ENCODE measurements at regions not wholly inside any gene's neighbourhood (a gene's known extent, or its start where the extent isn't known, plus 50 kb on each side); places are given as distances from the start of the nearest gene placed in this dataset.
A peak's percentile ranks its signal among the peaks of the same experiment; 100 is the strongest.
"Not testable (repeated sequence)": the region's sequence is repeated elsewhere in the genome, so short reads cannot be mapped to it uniquely, and the experiment has no call there.

GRCh38 chr5:23994581-23995370 is 487.4 kb downstream of the PRDM9 start:
- DNase-seq, result no peak

- no peak for DNase-seq
Observed at GRCh38 chr5:23996525-23996924, 489.1 kb downstream of the PRDM9 start.

- no peak for DNase-seq
Observed at GRCh38 chr5:24005384-24005783, 498.0 kb downstream of the PRDM9 start.

GRCh38 chr5:24017710-24018109 is 510.3 kb downstream of the PRDM9 start:
- not testable (repeated sequence) for DNase-seq

DNA sequence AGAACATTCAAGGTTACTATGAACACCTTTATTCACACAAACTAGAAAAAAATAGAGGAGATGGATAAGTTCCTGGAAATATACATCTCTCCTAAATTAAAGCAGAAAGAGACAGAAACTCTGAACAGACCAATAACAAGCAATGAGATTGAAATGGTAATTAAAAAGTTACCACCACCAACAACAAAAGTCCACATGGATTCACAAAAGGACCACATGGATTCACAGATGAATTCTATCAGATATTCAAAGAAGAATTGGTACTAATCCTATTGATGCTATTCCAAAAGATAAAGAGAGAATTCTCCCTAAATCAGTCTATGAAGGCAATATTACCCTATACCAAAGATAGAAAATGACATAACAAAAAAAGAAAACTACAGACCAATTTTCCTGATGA is 518.9 kb downstream of the PRDM9 start:
- no peak for DNase-seq

DNA sequence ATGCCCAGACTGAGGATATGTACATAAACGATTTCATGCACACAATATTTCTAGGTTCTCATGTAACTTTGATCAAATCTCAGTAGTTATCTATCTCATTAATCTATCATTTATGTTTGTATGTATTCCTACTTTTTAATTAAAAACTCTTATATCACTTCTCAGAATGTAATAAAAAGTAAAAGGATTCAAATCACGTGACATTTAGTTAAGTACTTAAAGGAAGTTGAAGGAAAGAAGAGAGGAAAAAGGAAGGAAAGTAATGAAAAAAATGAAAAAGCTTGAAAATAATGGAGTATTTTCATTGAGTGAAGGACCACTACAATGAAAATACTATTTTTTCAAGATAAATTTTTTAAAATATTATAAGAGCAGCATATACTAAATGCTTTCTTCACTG is 535.3 kb downstream of the PRDM9 start:
- DNase-seq, result no peak

DNA sequence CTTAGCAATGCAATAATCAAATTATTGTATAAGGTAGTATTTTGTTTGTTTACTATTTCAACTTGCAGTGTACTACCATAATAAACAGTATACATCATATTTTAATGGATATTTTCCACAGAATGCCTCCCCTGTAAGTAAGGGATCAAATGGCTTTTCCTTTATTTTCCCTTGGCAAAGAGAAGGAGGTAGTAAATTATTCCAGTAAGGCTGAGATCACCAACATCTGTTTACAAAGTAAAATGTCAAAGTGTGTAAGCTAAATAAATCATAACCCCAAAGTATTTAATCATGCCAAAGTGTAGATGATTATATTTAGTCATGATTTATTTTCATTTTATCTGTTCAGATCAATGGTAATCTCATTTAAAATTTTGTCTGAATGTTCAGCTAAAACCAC is 537.6 kb downstream of the PRDM9 start:
- no peak for DNase-seq

GRCh38 chr5:24053737-24054136 is 546.3 kb downstream of the PRDM9 start:
- no peak for DNase-seq

GRCh38 chr5:24059006-24059405 is 551.6 kb downstream of the PRDM9 start:
- no peak for DNase-seq

DNA sequence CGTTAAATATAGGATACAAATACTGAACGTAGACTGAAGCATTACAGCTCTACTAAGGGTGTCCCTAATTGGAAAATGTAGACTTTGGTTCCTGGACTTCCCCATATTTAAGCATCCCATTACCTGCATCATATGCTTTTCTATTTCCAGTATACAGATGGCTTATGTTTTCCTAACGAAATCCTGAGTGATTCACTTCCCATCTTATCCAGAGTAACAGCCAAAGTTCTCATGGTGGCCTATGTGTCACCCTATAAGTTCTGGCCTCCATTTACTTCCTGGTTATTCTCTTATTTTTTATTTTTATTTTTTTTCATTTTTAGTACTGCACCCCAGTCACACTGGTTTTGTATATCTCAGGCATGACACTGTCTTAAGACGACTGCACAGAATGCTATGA is 552.3 kb downstream of the PRDM9 start:
- no peak for DNase-seq

DNA sequence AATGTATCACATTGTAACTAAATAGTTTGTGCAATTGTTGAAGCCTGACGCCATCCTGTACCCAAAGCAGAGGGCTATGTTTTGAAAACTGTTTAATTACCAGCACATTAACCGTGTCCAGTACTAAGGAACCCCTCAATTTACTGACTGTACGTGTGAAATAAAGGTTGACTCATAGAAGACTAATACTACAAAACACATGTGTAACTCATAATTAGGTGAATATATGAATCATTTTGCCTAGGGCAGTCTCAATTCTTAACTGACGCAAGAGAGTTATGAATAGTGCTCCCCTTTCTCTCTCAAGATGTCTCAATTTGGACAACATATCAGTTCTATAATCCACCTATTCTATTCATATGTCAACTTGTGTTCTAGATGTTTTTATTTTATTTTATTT is 558.4 kb downstream of the PRDM9 start:
- no peak for DNase-seq

- no peak for DNase-seq
Observed at GRCh38 chr5:24067208-24067607, 559.8 kb downstream of the PRDM9 start.

DNA sequence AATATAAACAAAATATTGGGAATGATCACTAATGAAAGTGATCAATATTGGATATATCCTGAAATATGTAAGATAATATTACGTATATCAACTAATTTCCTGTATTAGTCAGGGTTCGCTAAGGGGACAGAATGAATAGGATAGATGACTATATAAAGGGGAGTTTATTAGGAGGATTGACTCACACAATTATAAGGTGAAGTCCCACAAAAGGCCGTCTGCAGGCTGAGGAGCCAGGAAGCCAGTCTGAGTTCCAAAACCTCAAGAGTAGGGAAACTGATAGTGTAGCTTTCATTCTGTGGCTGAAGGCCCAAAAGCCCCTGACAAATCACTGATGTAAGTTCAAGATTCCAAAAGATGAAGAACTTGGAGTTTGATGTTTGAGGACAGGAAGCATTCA is 561.1 kb downstream of the PRDM9 start:
- no peak for DNase-seq

GRCh38 chr5:24073107-24073506 is 565.7 kb downstream of the PRDM9 start:
- no peak for DNase-seq

- no peak for DNase-seq
Observed at GRCh38 chr5:24080046-24080445, 564.7 kb downstream of the CDH10 start.

GRCh38 chr5:24094081-24094679 is 550.6 kb downstream of the CDH10 start:
- no peak for DNase-seq

DNA sequence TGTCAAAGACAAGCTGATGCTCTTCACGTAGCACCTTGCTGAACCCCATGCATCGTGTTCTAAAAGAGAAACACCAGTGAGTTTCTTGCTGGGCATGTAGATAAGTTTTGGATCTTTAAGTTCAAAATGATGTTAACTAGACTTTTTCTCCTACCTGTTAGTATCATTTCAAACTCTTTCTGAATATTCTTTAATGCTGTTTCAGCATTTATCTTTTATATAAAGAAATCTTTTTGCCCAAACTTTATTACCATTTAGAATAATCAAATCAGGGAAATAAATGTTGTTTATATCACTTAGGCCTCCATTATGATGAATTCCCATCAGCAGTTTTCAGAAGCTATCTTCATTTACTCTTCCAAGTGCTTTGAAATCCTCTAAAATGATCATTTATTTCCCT is 542.8 kb downstream of the CDH10 start:
- DNase-seq, result no peak

- DNase-seq, result no peak
Observed at GRCh38 chr5:24103451-24104023, 541.2 kb downstream of the CDH10 start.

DNA sequence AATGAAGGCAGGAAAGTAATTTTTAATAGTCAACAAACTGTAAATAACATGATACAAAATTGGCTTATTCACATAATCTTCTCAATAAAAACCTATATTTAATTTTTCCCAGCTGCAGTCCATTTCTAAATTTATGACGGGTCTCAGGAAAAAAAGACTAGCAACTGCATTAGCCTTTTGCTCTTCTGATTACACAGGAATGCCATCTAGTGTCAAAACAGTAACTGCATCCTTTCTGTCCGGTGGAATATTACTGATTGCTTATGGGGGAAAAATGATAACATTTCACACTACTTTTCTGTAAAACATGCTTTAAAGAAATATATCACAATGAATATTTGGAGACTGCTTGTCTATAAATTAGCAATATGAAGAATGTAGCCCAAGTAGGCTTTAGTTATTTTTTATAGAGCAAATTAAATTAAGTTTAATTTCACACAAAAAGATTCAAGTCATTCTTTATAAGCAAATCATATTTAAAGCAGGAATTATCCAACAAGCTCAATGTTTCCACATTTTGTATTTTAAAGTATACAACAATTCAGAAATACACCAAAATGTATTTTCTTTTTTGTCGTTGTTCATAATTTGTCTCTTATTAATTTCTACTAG is 534.7 kb downstream of the CDH10 start:
- DNase-seq, result peak; percentile 44

DNA sequence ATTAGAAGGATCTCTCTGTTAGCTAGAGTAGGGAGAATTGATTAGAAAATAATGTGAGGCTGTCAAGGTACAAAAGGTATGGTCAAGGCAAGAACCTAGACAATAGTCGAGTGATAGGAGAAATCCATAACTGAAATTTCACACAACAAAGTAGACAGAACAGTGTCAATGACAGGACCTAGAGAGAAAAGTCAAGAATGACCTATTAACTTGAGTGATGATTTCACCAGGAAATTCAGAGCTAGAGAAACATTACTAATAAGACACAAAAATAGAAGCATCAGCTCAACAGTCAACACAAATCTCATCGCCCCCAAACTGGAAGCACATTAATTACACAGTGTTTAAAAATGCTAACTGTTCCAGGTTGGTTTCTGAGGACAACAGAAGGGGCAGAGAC is 532.4 kb downstream of the CDH10 start:
- DNase-seq, result no peak

DNA sequence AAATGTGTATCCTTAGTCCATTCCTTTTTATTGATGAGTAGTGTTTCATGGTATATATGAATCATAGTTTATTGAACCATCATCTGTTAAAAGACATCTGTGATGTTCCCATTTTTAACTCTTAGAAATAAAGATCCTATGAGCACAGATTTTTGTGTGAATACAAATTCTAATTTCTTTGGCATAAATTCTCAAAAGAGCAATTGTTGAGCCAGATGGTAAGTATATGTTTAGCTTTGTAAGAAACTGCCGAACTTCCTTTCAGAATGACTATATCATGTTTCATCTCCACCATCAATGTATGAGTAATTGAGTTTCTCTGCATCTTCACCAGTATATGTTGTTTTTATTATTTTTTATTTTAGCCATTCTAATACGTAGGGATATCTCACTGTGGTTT is 526.4 kb downstream of the CDH10 start:
- DNase-seq, result no peak

DNA sequence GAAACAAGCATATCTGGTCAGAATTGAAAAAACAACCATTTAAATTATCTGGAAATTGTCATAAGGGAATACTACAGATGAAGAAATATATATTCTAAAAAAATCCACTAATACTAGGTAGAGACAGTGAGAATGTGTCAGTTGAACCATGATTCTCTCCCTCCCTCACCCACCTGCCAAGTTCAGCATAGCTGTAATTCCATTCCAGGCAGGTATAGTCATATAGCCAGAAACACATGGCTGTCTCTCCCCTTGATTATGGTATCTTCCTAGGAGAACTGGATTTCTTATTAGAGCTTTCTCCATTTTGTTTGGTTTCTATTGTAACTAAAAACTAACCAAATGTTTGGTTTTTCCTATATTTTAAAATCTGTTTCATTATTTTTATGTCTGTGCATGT is 509.2 kb downstream of the CDH10 start:
- no peak for DNase-seq

DNA sequence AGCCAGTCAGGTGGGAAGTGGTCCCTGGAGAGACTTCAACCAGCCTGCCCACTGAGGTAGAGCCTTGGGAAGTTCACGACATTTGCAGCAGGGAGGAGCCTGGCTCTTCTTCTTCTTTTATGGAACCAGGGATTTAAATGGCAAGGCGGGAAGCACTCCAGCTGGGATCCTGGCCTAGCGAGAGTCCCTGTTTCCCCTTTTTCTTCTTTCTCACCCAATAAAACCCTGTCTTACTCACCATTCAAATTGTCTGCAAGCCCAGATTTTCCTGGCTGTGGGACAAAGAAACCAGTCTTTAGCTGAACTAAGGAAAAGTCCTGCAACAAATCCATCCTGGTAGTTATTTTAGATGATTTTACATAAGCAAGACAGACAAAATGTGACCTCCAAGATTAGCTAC is 503.7 kb downstream of the CDH10 start:
- DNase-seq, result no peak

- no peak for DNase-seq
Observed at GRCh38 chr5:24142341-24142740, 502.4 kb downstream of the CDH10 start.

All from NCI-H774 (cell line).